ENCODE measurements at regions not wholly inside any gene's neighbourhood (a gene's known extent, or its start where the extent isn't known, plus 50 kb on each side); places are given as distances from the start of the nearest gene placed in this dataset.
A peak's percentile ranks its signal among the peaks of the same experiment; 100 is the strongest.
"Not testable (repeated sequence)": the region's sequence is repeated elsewhere in the genome, so short reads cannot be mapped to it uniquely, and the experiment has no call there.

GRCh38 chr21:13883641-13884395, 274.2 kb downstream of the POTED start:
- not testable (repeated sequence) for DNase-seq (ENCODE audit: low spot score in 2 of 2); ATAC-seq; H3K36me3 Mint-ChIP-seq; H3K9me3 Mint-ChIP-seq; H3K27ac Mint-ChIP-seq

- H3K36me3 Mint-ChIP-seq; ATAC-seq; H3K27ac Mint-ChIP-seq; DNase-seq (ENCODE audit: low spot score in 2 of 2); H3K9me3 Mint-ChIP-seq: not testable (repeated sequence)
Measured at GRCh38 chr21:13877503-13877902, 267.9 kb downstream of the POTED start.

GRCh38 chr21:13876999-13877398, 267.4 kb downstream of the POTED start:
- not testable (repeated sequence) for ATAC-seq; DNase-seq (ENCODE audit: low spot score in 2 of 2); H3K36me3 Mint-ChIP-seq

GRCh38 chr21:13874001-13874400, 264.4 kb downstream of the POTED start:
- ATAC-seq; DNase-seq (ENCODE audit: low spot score in 2 of 2); H3K9me3 Mint-ChIP-seq; H3K27ac Mint-ChIP-seq; H3K36me3 Mint-ChIP-seq: not testable (repeated sequence)

More at GRCh38 chr21:13876999-13877398, 267.4 kb downstream of the POTED start:
- not testable (repeated sequence) for H3K27ac Mint-ChIP-seq, H3K9me3 Mint-ChIP-seq

GRCh38 chr21:13854638-13855037, 245.1 kb downstream of the POTED start:
- no peak for DNase-seq (ENCODE audit: low spot score in 2 of 2)
- H3K9me3 Mint-ChIP-seq: peaks cover 0 to 3% of the 10 kb centered on the region in 2 donors
- ATAC-seq: no peak
- H3K27ac Mint-ChIP-seq: no peak overlapping the region
- H3K36me3 Mint-ChIP-seq: no peaks in the 10 kb centered on the region

GRCh38 chr21:13850808-13851207, 241.2 kb downstream of the POTED start:
- peak overlapping the region in 1 of 2 donors; percentile 14 for H3K27ac Mint-ChIP-seq
- not testable (repeated sequence) for DNase-seq (ENCODE audit: low spot score in 2 of 2); H3K36me3 Mint-ChIP-seq; H3K9me3 Mint-ChIP-seq; ATAC-seq

GRCh38 chr21:13849489-13849888, 239.9 kb downstream of the POTED start:
- DNase-seq (ENCODE audit: low spot score in 2 of 2); H3K27ac Mint-ChIP-seq; ATAC-seq; H3K9me3 Mint-ChIP-seq; H3K36me3 Mint-ChIP-seq: not testable (repeated sequence)

GRCh38 chr21:13846718-13847117, 237.1 kb downstream of the POTED start:
- H3K9me3 Mint-ChIP-seq; ATAC-seq; H3K27ac Mint-ChIP-seq; H3K36me3 Mint-ChIP-seq; DNase-seq (ENCODE audit: low spot score in 2 of 2): not testable (repeated sequence)

GRCh38 chr21:13844574-13844973, 235.0 kb downstream of the POTED start:
- not testable (repeated sequence) for ATAC-seq; H3K9me3 Mint-ChIP-seq; H3K27ac Mint-ChIP-seq; DNase-seq (ENCODE audit: low spot score in 2 of 2); H3K36me3 Mint-ChIP-seq

GRCh38 chr21:13843081-13843480, 233.5 kb downstream of the POTED start:
- not testable (repeated sequence) for H3K9me3 Mint-ChIP-seq; DNase-seq (ENCODE audit: low spot score in 2 of 2); H3K36me3 Mint-ChIP-seq; ATAC-seq; H3K27ac Mint-ChIP-seq

- not testable (repeated sequence) for H3K9me3 Mint-ChIP-seq; ATAC-seq; H3K27ac Mint-ChIP-seq; DNase-seq (ENCODE audit: low spot score in 2 of 2); H3K36me3 Mint-ChIP-seq
Measured at GRCh38 chr21:13827666-13828065, 218.1 kb downstream of the POTED start.

GRCh38 chr21:13827201-13827600, 217.6 kb downstream of the POTED start:
- H3K27ac Mint-ChIP-seq: no peak overlapping the region
- peaks cover 0 to 7% of the 10 kb centered on the region in 2 donors for H3K9me3 Mint-ChIP-seq
- ATAC-seq (no peak), DNase-seq (ENCODE audit: low spot score in 2 of 2) (no peak)
- H3K36me3 Mint-ChIP-seq: no peaks in the 10 kb centered on the region

GRCh38 chr21:13826511-13826910, 216.9 kb downstream of the POTED start:
- ATAC-seq; H3K27ac Mint-ChIP-seq; DNase-seq (ENCODE audit: low spot score in 2 of 2); H3K9me3 Mint-ChIP-seq; H3K36me3 Mint-ChIP-seq: not testable (repeated sequence)

GRCh38 chr21:13825218-13825778, 215.7 kb downstream of the POTED start:
- not testable (repeated sequence) for H3K36me3 Mint-ChIP-seq; H3K27ac Mint-ChIP-seq; DNase-seq (ENCODE audit: low spot score in 2 of 2); ATAC-seq; H3K9me3 Mint-ChIP-seq

GRCh38 chr21:13820286-13820685, 210.7 kb downstream of the POTED start:
- H3K9me3 Mint-ChIP-seq; ATAC-seq; H3K27ac Mint-ChIP-seq; H3K36me3 Mint-ChIP-seq; DNase-seq (ENCODE audit: low spot score in 2 of 2): not testable (repeated sequence)

GRCh38 chr21:13812191-13812590, 202.6 kb downstream of the POTED start:
- H3K36me3 Mint-ChIP-seq; H3K9me3 Mint-ChIP-seq; H3K27ac Mint-ChIP-seq; DNase-seq (ENCODE audit: low spot score in 2 of 2); ATAC-seq: not testable (repeated sequence)

- H3K9me3 Mint-ChIP-seq; H3K27ac Mint-ChIP-seq; ATAC-seq; DNase-seq (ENCODE audit: low spot score in 2 of 2); H3K36me3 Mint-ChIP-seq: not testable (repeated sequence)
Measured at GRCh38 chr21:13810559-13810958, 201.0 kb downstream of the POTED start.

GRCh38 chr21:13806444-13806843, 196.9 kb downstream of the POTED start:
- not testable (repeated sequence) for H3K36me3 Mint-ChIP-seq; H3K9me3 Mint-ChIP-seq; H3K27ac Mint-ChIP-seq; DNase-seq (ENCODE audit: low spot score in 2 of 2); ATAC-seq

Data from activated naive CD4-positive, alpha-beta T cell treated with anti-CD3 and anti-CD28 coated beads, Interleukin-2, amount 50 U/mL, for 72 hours (primary cell).